Suprapubic skin (tissue), 3 donors: ENCODE measurements at regions not wholly inside any gene's neighbourhood (a gene's known extent, or its start where the extent isn't known, plus 50 kb on each side); places are given as distances from the start of the nearest gene placed in this dataset.

Experiments
- CTCF ChIP-seq, 2 donors: fragments of 200-600 bp in 1 of 2; fragments of 450-650 bp in 1 of 2; sonication (generic) in 1 of 2; IDR thresholded peaks; one replicate each; pipeline ENCODE4 v1.5.1; 2016 to 2019; ENCODE audit warnings: antibody characterized with exemption in 2 of 2, mild to moderate bottlenecking in 1 of 2, moderate library complexity in 1 of 2
- EP300 ChIP-seq: sonication (generic); formaldehyde crosslinking; IDR thresholded peaks from one replicate; pipeline ENCODE4 v1.6.1; 2017; ENCODE audit warnings: antibody characterized with exemption
- POLR2A ChIP-seq, 2 donors: fragments of 450-650 bp; IDR thresholded peaks; one replicate each; pipeline ENCODE4 v1.6.1; 2017; ENCODE audit warnings: antibody characterized with exemption in 2 of 2, mild to moderate bottlenecking in 2 of 2, moderate library complexity in 2 of 2

- no peak for TF ChIP-seq POLR2A (IDR thresholded peaks at IDR 0.05)
- no peak for TF ChIP-seq CTCF (IDR thresholded peaks at IDR 0.05)
- no peak for TF ChIP-seq EP300
Observed at GRCh38 chr20:10771435-10772140, 97.8 kb upstream of the JAG1 start.
